ENCODE measurements at regions not wholly inside any gene's neighbourhood (a gene's known extent, or its start where the extent isn't known, plus 50 kb on each side); places are given as distances from the start of the nearest gene placed in this dataset.

DNA sequence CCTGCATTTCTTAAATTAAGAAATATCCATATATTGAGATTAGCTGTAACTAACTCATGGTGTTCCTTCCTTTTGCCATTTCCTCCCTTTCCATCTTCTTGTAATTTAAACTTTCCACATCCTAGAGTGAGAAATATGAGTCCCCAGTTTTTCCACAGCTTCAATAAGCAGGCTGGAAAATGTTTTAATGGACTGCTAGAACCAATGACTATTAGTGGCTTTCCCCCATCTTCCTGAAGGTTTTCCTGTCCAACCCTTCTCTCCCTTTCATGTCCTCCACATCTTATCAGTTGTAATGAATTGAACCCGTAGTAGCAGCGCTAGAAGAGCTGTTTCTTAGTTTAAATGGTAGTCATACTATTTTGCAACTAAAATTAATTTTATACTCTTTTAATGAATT is 145.7 kb downstream of the AHR start:
- TF ChIP-seq, protein P1, sequence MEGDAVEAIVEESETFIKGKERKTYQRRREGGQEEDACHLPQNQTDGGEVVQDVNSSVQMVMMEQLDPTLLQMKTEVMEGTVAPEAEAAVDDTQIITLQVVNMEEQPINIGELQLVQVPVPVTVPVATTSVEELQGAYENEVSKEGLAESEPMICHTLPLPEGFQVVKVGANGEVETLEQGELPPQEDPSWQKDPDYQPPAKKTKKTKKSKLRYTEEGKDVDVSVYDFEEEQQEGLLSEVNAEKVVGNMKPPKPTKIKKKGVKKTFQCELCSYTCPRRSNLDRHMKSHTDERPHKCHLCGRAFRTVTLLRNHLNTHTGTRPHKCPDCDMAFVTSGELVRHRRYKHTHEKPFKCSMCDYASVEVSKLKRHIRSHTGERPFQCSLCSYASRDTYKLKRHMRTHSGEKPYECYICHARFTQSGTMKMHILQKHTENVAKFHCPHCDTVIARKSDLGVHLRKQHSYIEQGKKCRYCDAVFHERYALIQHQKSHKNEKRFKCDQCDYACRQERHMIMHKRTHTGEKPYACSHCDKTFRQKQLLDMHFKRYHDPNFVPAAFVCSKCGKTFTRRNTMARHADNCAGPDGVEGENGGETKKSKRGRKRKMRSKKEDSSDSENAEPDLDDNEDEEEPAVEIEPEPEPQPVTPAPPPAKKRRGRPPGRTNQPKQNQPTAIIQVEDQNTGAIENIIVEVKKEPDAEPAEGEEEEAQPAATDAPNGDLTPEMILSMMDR (IDR thresholded peaks at IDR 0.05; ENCODE audit: low read depth, low read length), result no peak
- no peak overlapping the region for H3K4me3 ChIP-seq (ENCODE audit: low read depth, low read length)
- no peak for DNase-seq
- H3K27me3 ChIP-seq, result no peaks in the 10 kb centered on the region
- H3K4me1 ChIP-seq, result no peaks in the 10 kb centered on the region
- H3K36me3 ChIP-seq, result no peaks in the 10 kb centered on the region
- no peaks in the 10 kb centered on the region for H3K9me3 ChIP-seq

- Histone ChIP-seq H3K36me3 (no peaks in the 10 kb centered on the region), H3K4me3 (ENCODE audit: low read depth, low read length) (no peak overlapping the region), H3K27me3 (no peaks in the 10 kb centered on the region), H3K4me1 (no peaks in the 10 kb centered on the region), H3K9me3 (no peaks in the 10 kb centered on the region)
- DNase-seq, result no peak
- TF ChIP-seq, protein P1 (IDR thresholded peaks at IDR 0.05; ENCODE audit: low read depth, low read length), result no peak
Measured at GRCh38 chr7:17444673-17445072, 146.2 kb downstream of the AHR start.

GRCh38 chr7:17446340-17446739 is 147.9 kb downstream of the AHR start:
- TF ChIP-seq, protein P1 (IDR thresholded peaks at IDR 0.05; ENCODE audit: low read depth, low read length), result no peak
- Histone ChIP-seq H3K4me3 (ENCODE audit: low read depth, low read length) (no peak overlapping the region), H3K4me1 (no peaks in the 10 kb centered on the region), H3K27me3 (no peaks in the 10 kb centered on the region), H3K9me3 (no peaks in the 10 kb centered on the region), H3K36me3 (no peaks in the 10 kb centered on the region)
- no peak for DNase-seq

DNA sequence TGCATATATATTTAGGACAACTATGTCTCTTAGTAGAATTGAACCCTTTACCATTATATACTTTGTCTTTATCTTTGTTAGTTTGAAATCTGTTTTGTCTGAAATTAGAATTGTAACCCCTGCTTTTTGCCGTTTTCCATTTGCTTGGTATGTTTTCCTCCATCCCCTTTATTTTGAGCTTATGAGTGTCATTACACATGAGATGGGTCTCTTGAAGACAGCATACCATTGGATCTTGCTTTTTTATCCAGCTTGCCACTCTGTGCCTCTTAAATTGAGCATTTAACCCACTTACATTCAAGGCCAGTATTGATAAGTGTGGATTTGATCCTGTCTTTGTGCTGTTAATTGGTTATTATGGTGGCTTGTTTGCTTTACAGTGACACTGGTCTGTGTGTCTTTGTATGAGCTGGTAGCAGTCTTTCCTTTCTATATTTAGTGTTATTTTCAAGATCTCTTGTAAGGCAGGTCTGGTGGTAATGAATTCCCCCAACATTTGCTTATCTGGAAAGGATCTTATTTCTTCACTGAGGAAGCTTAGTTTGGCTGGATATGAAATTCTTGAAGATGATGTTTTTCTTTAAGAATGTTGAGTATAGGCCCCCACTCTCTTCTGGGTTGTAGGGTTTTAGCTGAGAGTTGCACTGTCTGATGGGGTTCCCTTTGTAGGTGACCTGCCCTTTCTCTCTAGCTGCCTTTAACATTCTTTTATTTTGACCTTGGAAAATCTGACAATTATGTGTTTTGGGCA is 149.5 kb downstream of the AHR start:
- Histone ChIP-seq H3K27me3 (no peaks in the 10 kb centered on the region), H3K4me1 (no peaks in the 10 kb centered on the region), H3K9me3 (no peaks in the 10 kb centered on the region), H3K4me3 (ENCODE audit: low read depth, low read length) (no peak overlapping the region), H3K36me3 (no peaks in the 10 kb centered on the region)
- TF ChIP-seq, protein P1 (IDR thresholded peaks at IDR 0.05; ENCODE audit: low read depth, low read length), result no peak
- no peak for DNase-seq

- H3K4me3 ChIP-seq (ENCODE audit: low read depth, low read length), result no peak overlapping the region
- TF ChIP-seq, protein P1 (IDR thresholded peaks at IDR 0.05; ENCODE audit: low read depth, low read length), result no peak
Measured at GRCh38 chr7:17448479-17449423, 150.3 kb downstream of the AHR start.

More at GRCh38 chr7:17448479-17449423, 150.3 kb downstream of the AHR start:
- Histone ChIP-seq H3K36me3 (no peaks in the 10 kb centered on the region), H3K27me3 (no peaks in the 10 kb centered on the region), H3K4me1 (no peaks in the 10 kb centered on the region), H3K9me3 (no peaks in the 10 kb centered on the region)
- DNase-seq, result no peak
